HG03139 (cell line): ENCODE measurements at regions not wholly inside any gene's neighbourhood (a gene's known extent, or its start where the extent isn't known, plus 50 kb on each side); places are given as distances from the start of the nearest gene placed in this dataset.

ENCODE experiments used
- ATAC-seq: cut with Tn5 transposase; IDR thresholded peaks from one replicate; pipeline ENCODE4 v1.9.1; 2021; ENCODE audit not compliant: unreplicated experiment

DNA sequence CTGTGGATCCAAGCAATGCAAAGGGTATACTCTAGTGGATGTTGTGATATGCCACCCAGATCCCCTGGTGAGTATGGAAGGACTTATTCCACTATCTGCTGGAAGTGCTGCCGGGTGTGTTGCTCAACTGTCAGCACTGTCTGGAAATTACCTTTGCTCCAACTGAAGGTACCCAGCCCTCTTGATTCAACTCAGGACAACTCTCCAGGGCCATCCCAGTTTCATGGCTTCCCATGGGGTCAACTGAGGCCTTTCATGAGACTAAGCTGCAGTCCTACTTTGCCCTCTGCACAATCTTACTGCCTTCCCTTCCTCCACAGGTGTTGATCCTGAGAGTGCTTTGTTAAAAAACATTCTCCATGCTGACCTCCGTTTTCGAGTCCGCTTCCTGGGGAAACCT lies 99.8 kb downstream of the SPRY1 start:
- no peak for ATAC-seq

DNA sequence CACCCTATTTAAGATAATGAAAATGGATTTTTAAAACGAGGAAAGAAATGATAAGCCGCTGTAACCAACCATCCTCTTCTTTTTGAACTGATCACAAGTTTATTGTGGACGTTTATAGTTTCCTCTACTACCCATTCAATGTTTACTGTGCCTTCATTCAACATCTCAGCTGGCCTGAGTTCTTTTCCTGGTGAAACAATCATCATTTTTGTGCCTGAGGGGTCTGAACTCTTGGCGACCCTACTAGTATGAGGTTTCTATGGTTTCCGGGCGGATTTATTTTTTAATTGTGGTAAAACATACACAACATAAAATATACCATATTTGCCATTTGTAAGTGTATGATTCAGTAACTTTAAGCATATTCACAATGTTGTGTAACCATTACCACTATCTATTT lies 100.7 kb downstream of the SPRY1 start:
- ATAC-seq: no peak

GRCh38 chr4:123501733-123502132 lies 105.1 kb downstream of the SPRY1 start:
- no peak for ATAC-seq

DNA sequence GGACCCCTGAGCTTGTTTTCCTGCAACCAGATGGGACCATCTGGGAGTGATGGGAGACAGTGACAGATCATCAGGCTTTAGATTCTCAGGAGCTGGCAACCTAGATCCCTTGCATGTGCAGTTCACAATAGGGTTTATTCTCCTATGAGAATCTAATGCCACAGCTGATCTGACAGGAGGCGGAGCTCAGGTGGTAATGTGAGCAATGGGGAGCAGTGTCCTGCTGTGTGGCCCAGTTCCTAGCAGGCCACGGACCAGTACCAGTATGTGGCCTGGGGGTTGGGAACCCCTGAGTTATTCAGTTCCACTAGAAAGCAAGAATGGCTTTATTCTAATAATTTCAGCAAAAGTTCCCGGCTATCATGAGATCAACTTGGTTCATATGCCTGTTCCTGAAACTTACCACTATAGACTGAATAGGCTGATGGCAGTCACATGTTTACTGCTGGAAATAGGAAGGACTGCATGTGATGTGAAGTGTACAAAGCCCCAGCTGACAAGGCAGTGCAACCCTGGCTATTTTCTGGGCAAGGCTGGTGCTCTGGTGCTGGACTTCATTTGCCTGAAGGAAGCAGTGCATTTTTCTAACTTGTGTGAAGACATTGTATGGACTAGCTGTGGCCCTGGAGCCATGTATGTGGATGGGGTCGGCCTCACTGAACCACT lies 107.2 kb downstream of the SPRY1 start:
- ATAC-seq: no peak

GRCh38 chr4:123505095-123506010 lies 108.8 kb downstream of the SPRY1 start:
- peak; percentile 53 for ATAC-seq

DNA sequence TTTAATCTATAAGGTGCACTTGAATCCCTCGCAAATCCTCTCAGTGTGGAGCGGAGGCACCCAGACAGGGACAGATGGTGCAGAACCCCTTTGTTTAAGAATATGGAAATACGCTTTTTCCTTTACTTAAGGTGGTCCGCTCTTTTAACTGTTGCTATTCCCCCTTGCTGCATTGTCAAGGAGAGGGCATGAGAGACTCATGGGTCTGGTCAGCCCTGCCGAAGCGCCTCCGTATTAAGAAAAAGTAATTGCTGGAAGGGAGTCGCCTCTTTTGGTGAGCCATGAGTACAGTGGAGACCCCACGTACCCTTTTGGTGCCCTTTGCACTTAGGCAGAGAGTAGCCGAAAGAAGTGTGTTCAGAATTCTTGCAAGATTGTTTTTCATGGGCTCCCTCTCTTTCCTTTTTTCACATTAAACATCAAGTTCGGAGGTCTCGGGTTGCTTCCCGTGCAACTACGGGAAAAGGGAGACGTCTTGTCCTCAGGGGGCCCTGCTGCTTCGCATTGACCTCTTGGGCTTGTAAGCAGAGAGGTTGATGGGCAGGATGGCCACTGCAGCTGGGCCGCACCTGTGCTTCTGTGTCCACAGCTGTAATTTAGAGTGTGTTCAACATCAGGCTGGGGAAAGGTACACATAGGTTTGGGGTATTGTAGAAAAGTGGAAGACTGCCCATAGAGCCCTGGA lies 109.6 kb downstream of the SPRY1 start:
- ATAC-seq: no peak

GRCh38 chr4:123507376-123507775 lies 110.8 kb downstream of the SPRY1 start:
- no peak for ATAC-seq

- ATAC-seq: no peak
Observed at GRCh38 chr4:123510221-123510620, 113.6 kb downstream of the SPRY1 start.

DNA sequence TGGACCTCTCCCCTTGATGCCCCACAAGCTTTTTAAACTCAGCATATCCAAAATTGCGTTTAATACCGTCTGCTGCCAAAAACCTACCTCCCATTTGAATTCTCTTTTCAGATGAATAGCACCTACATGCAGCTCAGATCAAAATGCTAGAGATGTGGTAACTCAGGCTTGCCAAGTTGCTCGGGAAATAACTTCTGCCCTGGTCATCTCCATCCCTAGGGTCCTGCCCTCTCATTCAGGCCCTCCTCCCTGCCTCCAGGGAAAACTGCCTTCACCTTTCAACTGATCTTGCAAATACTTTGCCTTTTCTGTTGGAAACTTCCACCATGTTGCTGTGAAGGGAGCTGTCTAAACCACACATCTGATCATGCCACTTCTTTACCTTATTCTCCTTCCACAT lies 114.1 kb downstream of the SPRY1 start:
- no peak for ATAC-seq

DNA sequence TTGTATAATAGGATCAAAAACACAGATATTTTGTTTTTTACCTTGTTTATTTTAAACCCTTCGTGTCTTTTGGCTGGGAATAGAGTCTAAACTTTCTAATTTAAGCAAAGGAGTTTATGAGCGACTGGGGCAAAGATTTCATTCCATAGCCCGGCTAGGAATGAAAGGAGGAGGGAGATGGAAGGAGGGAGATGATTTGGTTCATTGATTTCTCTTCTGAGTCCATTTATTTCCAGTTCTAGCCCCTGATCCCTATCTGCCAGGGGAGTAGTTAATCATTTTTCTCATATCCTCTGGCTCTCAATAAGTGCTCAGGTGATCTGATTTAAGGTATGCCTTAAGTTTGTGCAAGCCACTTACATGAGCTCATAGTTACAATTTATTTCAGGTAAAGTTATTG lies 120.0 kb downstream of the SPRY1 start:
- ATAC-seq: no peak

GRCh38 chr4:123517176-123517575 lies 120.6 kb downstream of the SPRY1 start:
- ATAC-seq: no peak

DNA sequence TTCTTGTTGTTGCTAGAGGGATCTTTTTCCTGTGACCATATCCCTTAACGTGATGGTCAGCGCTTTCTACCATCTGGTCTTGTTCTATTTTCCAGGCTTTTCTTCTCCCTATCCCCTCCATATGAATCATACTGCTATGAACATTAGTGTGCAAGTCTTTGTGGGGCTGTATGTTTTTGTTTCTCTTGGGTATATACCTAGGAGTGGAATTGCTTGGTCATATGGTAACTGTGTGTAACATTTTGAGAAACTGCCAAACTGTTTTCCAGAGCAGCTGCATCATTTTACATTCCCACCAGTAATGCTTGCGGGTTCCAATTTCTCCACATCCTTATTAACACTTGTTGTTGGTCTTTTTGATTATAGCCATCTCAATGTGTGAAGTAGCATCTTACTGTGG lies 121.4 kb downstream of the SPRY1 start:
- no peak for ATAC-seq

- no peak for ATAC-seq
Observed at GRCh38 chr4:123520325-123520724, 123.7 kb downstream of the SPRY1 start.

DNA sequence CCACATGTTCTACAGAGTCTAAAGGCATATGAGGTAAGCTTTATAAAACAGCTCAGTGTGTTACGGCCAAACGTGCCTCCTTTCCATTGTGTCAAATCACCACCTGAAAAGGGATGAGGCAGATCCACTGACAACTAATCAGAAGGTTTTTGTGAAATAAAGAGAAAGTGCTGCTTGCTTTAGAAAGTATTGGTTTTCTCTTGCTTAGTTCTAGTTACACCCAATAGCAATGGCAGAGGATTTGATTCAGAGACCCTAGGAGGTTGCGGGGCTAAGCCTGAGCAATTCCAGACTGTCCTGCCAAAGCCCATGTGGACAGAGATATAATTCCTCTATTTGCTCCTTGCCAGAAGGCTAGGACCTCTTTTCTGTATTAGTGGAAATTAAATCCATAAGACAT lies 125.5 kb downstream of the SPRY1 start:
- no peak for ATAC-seq

- no peak for ATAC-seq
Observed at GRCh38 chr4:123522646-123523045, 126.1 kb downstream of the SPRY1 start.

DNA sequence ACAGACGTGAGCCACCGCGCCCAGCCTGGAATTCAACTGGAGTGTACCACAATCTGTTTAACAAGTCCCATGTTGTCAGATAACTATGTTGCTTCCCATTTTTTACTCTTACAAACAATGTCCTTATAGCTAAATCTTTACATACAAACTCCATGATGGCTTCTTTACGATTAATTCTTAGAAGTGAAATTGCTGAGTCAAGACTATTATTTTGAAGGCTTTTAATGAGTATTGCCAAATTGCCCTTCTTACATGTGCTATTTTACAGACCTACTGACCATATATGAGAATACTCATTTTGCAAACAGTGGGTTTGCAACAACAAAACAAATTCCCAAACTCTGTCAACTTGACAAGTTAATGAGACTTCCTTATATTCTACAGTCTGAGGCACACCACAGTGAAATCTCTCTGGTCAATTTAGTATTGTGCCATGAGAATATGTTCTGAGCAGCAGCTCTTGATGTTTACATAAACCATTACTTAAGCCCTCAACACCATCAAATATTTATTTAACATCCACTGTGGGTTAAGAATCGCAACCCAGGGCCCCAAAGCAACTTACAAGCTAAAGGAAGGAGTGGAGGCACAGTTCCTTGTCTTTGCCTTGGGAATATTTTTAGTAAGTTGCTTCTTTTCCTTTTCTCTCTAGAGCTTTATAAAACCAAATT lies 128.5 kb downstream of the SPRY1 start:
- no peak for ATAC-seq

- ATAC-seq: no peak
Observed at GRCh38 chr4:123526511-123526910, 129.9 kb downstream of the SPRY1 start.

- ATAC-seq: no peak
Observed at GRCh38 chr4:123528501-123529277, 132.1 kb downstream of the SPRY1 start.

DNA sequence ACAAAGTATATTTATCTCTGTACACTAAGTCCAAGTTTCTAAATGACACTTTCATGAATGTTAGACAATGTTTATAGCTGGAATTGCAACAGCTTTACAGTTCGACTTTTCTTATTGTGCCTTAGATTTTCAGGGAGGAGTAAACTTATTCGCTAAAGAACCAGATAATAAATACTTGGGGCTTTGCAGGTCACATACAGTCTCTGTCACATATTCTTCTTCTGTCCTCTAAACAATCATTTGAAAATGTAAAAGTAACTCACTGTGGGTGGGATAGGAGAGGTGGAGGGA lies 132.6 kb downstream of the SPRY1 start:
- ATAC-seq: no peak

- ATAC-seq: no peak
Observed at GRCh38 chr4:123530357-123530756, 133.8 kb downstream of the SPRY1 start.
